ENCODE measurements at regions not wholly inside any gene's neighbourhood (a gene's known extent, or its start where the extent isn't known, plus 50 kb on each side); places are given as distances from the start of the nearest gene placed in this dataset. TPM values are rescaled to one million over a fixed set of nuclear protein-coding genes. Genes with fewer than 3 reads are reported as not detected.

DNA sequence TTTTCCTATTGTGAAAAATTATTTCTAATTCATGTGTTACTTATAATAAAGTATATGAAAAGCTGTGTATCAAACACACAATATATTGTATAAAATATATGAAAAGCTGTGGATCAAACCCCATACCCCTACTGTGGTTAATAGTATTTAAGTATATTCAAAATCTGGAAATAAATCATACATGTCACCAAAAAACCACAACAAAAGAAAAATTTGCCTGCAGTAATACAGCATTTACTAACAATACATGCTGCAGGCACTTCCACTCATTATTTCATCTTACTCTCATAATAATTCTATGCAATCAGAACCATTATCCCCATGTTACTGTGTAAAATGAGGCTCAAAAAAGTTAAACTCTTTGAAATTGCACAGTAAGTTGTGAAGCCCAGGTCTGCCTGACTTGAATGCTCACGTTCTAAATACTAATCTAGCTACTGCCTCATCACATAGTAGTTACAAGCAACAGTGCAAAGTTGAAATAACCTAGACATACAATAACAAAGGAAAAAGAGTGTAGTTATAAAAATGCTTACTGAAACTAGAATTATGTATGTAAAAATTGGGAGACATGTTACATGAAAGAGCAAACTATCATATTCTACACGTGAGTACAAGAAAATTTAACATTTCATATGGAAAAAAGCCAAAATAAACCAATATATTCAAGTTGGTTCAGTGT, 61.7 kb downstream of the FAM217A start:
- DNase-seq (ENCODE audit: low read depth), result no peak
- peak overlapping the region; percentile 78 for H3K4me3 ChIP-seq (ENCODE audit: low read depth, low read length)
- TF ChIP-seq, protein P1, sequence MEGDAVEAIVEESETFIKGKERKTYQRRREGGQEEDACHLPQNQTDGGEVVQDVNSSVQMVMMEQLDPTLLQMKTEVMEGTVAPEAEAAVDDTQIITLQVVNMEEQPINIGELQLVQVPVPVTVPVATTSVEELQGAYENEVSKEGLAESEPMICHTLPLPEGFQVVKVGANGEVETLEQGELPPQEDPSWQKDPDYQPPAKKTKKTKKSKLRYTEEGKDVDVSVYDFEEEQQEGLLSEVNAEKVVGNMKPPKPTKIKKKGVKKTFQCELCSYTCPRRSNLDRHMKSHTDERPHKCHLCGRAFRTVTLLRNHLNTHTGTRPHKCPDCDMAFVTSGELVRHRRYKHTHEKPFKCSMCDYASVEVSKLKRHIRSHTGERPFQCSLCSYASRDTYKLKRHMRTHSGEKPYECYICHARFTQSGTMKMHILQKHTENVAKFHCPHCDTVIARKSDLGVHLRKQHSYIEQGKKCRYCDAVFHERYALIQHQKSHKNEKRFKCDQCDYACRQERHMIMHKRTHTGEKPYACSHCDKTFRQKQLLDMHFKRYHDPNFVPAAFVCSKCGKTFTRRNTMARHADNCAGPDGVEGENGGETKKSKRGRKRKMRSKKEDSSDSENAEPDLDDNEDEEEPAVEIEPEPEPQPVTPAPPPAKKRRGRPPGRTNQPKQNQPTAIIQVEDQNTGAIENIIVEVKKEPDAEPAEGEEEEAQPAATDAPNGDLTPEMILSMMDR (IDR thresholded peaks at IDR 0.05; ENCODE audit: insufficient read depth, low read depth, low read length), result no peak

DNA sequence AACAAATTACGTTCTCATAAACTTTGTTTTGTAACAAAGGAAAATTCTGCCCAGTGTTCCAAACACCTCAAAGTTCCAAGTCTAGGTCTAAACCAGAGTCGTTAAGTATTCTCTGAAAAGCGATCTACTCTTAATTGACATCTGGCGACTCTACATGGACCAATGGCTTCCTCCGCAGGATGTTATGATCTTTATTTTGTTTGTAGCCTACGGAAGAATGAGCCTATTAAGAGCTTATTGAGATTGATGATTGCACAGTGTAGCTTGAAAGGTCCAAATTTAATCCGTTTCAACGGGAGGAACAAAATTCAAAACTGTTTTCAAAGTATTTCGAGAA, 61.1 kb downstream of the FAM217A start:
- TF ChIP-seq, protein P1 (IDR thresholded peaks at IDR 0.05; ENCODE audit: insufficient read depth, low read depth, low read length), result no peak

DNA sequence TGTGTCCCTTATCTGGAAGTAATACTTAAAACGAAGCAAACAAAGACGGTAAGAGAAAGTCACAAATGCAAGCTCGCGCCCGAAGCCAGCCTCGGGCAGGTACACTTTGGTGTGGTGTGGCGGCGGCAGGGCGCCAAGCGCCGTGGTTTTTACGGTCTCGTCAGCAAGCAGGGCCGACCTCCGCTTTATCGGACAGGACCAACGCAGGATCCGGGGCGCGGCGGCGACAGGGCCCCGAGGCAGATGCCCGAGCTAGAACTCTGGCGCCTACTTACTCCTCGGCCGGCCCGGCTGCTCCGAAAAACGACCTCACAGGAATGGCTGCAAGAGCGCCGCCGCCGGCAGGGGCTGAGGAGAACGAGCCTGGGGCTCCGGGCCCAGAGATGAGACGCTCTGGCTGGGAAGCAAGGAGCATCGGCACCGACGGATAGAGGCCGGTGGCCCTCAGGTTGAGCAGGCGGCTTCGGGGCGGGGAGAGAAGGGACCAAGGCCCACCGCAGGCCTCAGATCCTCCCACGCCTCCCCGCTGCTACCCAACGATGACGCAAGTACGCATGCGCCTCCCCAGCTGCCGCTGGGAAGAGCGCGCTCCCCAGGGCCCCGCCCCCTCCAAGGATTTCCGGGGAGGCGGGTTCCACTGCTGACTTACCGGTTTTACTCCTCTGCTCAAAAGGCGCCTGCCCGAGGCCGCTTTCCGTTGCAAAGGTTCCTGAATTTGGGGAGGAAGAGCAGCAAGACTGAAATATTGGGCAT, 60.6 kb downstream of the FAM217A start:
- peak; percentile 96 for DNase-seq (ENCODE audit: low read depth)
- peak overlapping the region; percentile 78 for H3K4me3 ChIP-seq (ENCODE audit: low read depth, low read length)
- TF ChIP-seq, protein P1 (IDR thresholded peaks at IDR 0.05; ENCODE audit: insufficient read depth, low read depth, low read length), result peak; percentile 45

More for the DNA sequence above, 61.1 kb downstream of the FAM217A start:
- H3K4me3 ChIP-seq (ENCODE audit: low read depth, low read length), result peak overlapping the region; percentile 78
- peak; percentile 64 for DNase-seq (ENCODE audit: low read depth)

Small RNA genes in the stretch of these regions (small RNA-seq; reads per million reads assigned to genes)
- gene AL590004.1, result not detected

Measured in fibroblast of villous mesenchyme (primary cell).